ENCODE measurements at regions not wholly inside any gene's neighbourhood (a gene's known extent, or its start where the extent isn't known, plus 50 kb on each side); places are given as distances from the start of the nearest gene placed in this dataset.
A peak's percentile ranks its signal among the peaks of the same experiment; 100 is the strongest.

DNA sequence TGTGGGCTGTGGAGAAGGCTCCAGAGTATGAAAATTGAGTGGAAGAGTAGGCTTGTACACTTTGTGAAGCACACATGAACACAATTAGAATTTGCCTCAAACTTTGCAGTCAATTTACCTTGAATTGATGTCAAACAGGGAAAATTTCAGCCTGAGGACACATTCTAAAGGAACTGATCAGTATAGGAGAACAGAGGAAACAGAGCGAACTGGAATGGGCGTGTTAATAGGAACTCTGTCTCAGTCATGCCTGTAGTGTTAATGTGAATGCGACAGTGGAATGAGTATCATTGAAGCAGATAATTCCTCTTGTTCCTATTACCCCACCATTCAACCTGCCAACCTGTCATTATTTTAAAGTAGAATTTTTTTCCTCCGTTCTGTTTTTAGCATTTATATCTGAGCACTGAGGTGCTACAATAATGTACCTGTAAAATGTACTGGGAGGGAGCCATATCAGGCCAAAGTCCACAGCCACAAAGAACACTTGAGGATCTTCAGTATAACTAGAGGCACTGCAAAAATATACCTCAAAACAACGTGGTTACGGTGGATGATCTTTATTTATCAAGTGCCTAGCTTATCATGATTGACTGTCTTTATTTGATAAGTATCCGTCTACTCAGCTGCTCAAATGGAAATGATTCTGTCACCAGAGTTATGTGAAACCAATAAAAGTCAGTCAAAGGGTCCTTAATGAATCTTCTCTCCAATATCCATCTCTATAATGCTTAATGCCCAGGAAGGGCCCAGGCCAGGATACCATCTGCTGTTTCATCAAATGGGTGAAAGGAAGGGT, 125.3 kb upstream of the STMND1 start:
- TF ChIP-seq GATA1 (IDR thresholded peaks at IDR 0.05; ENCODE audit: low read depth, low read length) (no peak), POLR2A (IDR thresholded peaks at IDR 0.05; ENCODE audit: low read length) (no peak)
- no peak for DNase-seq

- TF ChIP-seq GATA1 (IDR thresholded peaks at IDR 0.05; ENCODE audit: low read depth, low read length) (no peak), POLR2A (IDR thresholded peaks at IDR 0.05; ENCODE audit: low read length) (no peak)
- DNase-seq, result no peak
Observed at GRCh38 chr6:16974704-16975359, 127.0 kb upstream of the STMND1 start.

DNA sequence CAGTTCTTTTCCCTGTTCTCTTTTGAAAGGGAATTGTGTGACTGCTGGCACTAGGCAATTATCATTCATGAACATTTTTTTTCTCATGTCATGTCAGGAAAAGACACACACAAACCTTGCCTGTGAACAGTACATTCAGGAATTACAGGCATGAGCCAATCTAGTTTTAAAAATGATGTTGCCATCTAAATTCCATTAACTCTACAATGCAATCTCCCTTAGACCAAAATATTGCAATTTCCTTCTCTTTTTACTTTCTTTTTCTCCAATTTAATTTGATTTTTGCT, 127.5 kb upstream of the STMND1 start:
- no peak for DNase-seq
- TF ChIP-seq GATA1 (IDR thresholded peaks at IDR 0.05; ENCODE audit: low read depth, low read length) (no peak), POLR2A (IDR thresholded peaks at IDR 0.05; ENCODE audit: low read length) (no peak)

DNA sequence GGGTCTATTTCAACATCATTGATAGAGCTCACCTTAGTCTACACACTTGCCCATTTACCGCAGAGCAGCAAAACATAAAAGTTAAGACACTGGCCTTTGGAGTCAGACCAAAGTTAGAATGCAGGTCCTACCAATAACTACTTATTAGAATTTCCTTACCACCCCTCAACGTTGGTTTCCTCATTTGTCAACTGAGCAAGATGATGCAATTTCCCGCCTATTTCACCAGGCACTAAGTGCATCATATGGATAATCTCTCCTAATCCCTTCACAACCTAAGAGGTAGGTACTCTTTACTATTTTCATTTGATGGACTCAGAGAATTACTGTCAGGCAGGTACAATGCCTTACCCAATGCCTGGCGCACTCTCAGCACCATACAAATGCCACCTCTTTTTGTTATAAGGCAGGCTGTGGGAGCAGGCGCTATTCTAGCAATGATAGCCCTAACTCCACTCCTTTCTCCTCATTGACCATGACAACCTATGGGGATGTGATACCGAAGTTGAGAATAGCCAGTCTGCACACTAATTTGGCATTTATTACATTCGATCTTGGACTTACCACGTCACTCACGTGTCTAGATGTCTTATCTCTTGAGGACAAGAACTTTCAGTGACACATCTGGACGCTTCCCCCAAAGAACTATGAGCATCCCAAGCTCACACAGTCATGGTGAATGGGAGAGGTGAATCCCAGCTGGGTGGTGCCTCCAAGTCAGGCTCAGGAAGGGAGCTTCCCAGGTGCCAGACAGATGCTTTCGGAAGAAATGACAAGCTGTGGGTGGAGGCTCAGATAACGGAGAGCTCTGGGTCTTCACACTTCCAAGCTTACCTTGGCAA, 128.1 kb upstream of the STMND1 start:
- no peak for DNase-seq
- TF ChIP-seq GATA1 (IDR thresholded peaks at IDR 0.05; ENCODE audit: low read depth, low read length) (no peak), POLR2A (IDR thresholded peaks at IDR 0.05; ENCODE audit: low read length) (no peak)

GRCh38 chr6:16973051-16973450, 128.8 kb upstream of the STMND1 start:
- no peak for DNase-seq
- TF ChIP-seq GATA1 (IDR thresholded peaks at IDR 0.05; ENCODE audit: low read depth, low read length), result no peak
- TF ChIP-seq POLR2A (IDR thresholded peaks at IDR 0.05; ENCODE audit: low read length), result no peak

DNA sequence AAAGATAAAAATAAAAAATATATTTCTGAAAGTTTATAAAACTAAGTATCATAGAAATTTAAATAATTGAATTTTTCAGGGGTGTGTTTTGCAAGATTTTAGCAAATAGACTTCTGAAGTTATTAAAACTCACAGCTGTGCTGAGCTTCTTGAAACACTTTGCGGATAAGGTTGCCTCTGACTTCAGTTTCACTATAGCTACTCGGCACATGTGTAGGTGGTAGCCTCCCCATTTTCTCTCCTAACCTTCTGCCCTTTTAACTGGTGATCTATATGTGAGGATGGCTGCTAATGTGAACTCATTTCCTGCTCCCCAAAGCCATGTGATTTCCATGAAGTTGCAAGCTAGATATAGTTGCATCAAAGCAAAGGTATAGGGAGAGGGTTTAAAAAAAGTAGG, 129.3 kb upstream of the STMND1 start:
- DNase-seq, result no peak

GRCh38 chr6:16969699-16970655, 131.9 kb upstream of the STMND1 start:
- DNase-seq, result no peak
- TF ChIP-seq GATA1 (IDR thresholded peaks at IDR 0.05; ENCODE audit: low read depth, low read length) (no peak), POLR2A (IDR thresholded peaks at IDR 0.05; ENCODE audit: low read length) (no peak)

More for the DNA sequence above, 129.3 kb upstream of the STMND1 start:
- TF ChIP-seq POLR2A (IDR thresholded peaks at IDR 0.05; ENCODE audit: low read length) (no peak), GATA1 (IDR thresholded peaks at IDR 0.05; ENCODE audit: low read depth, low read length) (no peak)

GRCh38 chr6:16968101-16968500, 133.7 kb upstream of the STMND1 start:
- no peak for DNase-seq
- TF ChIP-seq POLR2A (IDR thresholded peaks at IDR 0.05; ENCODE audit: low read length), result no peak
- TF ChIP-seq GATA1 (IDR thresholded peaks at IDR 0.05; ENCODE audit: low read depth, low read length), result no peak

- TF ChIP-seq GATA1 (IDR thresholded peaks at IDR 0.05; ENCODE audit: low read depth, low read length), result no peak
- TF ChIP-seq POLR2A (IDR thresholded peaks at IDR 0.05; ENCODE audit: low read length), result no peak
- DNase-seq, result no peak
Observed at GRCh38 chr6:16967470-16967817, 134.4 kb upstream of the STMND1 start.

DNA sequence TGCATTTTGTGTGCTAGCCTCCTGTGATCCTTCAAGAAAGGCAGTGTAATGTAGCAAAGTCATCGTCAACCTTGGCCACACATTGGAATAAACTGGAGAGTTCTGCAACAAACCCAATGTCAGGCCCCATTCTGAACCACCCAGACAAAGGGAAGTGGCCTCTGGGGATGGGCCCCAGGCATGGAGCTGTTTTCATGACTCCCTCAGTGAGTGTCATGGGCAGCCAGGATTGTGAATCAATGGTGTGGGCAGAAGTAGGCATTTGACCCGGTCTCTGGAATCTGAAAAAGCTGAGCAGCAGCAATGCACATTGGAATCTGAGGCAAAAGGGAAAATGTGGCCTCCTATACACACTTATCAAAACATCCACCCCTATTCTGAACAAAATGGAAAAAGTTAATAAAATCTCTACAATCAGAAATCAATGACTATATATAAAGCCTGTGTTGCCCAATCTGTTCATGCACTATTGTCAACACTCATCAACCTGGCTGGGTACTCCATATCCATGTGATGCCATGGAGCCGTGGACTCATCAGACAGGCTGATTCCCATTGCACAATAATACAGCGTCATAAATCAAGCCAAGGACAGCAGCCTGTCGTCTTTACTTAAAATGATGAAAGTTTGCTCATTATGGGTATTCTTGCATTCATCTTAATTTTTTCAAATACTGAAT, 134.9 kb upstream of the STMND1 start:
- TF ChIP-seq GATA1 (IDR thresholded peaks at IDR 0.05; ENCODE audit: low read depth, low read length) (no peak), POLR2A (IDR thresholded peaks at IDR 0.05; ENCODE audit: low read length) (no peak)

GRCh38 chr6:16965689-16966088, 136.2 kb upstream of the STMND1 start:
- DNase-seq, result no peak

More for the DNA sequence above, 134.9 kb upstream of the STMND1 start:
- DNase-seq, result no peak

GRCh38 chr6:16964553-16965499, 137.0 kb upstream of the STMND1 start:
- TF ChIP-seq GATA1 (IDR thresholded peaks at IDR 0.05; ENCODE audit: low read depth, low read length) (no peak), POLR2A (IDR thresholded peaks at IDR 0.05; ENCODE audit: low read length) (no peak)
- peak; percentile 62 to 71 for DNase-seq

More at GRCh38 chr6:16965689-16966088, 136.2 kb upstream of the STMND1 start:
- TF ChIP-seq POLR2A (IDR thresholded peaks at IDR 0.05; ENCODE audit: low read length) (no peak), GATA1 (IDR thresholded peaks at IDR 0.05; ENCODE audit: low read depth, low read length) (no peak)

Measured in erythroblast (primary cell).